ENCODE measurements at regions not wholly inside any gene's neighbourhood (a gene's known extent, or its start where the extent isn't known, plus 50 kb on each side); places are given as distances from the start of the nearest gene placed in this dataset.

DNA sequence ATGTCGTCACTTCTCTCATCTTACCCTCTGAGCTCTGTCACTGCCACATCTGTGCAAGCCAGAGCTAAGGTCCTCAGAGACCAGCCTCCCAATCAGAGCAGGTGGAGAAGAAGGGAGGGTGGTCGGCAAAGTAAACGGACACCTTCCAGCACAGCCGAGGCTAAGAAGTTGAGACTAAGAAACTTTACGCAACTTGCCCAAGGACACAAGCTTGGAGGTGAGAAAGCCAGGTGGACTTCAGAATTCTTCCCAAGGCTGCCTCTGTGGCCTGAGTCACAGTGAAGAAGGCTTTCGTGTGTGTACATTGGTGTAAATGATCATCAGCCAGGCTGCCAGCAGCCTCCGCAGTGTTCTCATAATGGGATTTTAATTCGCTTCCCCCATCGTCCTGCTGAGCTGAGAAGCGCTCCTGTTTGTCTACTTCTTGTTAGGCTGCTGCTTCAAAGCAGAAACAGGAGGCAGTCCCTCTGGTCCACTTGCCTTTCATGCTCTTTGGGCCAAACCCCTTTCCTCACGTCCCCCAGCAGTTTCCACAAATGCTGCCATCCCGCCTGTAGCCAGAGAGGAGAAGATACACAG, 125.0 kb upstream of the RPL38 start:
- TF ChIP-seq POLR2AphosphoS5 (IDR thresholded peaks at IDR 0.05; ENCODE audit: low read depth, low read length), result no peak
- TF ChIP-seq POLR2A (IDR thresholded peaks at IDR 0.05; ENCODE audit: low read depth, low read length), result no peak

Data from GM12891 (cell line).